ENCODE measurements at regions not wholly inside any gene's neighbourhood (a gene's known extent, or its start where the extent isn't known, plus 50 kb on each side); places are given as distances from the start of the nearest gene placed in this dataset.

- no peak for TF ChIP-seq CTCF (IDR thresholded peaks at IDR 0.05)
- TF ChIP-seq RXRA (IDR thresholded peaks at IDR 0.05; ENCODE audit: borderline replicate concordance, low read depth), result no peak
- no peak for TF ChIP-seq ELF1 (IDR thresholded peaks at IDR 0.05)
- no peak for TF ChIP-seq TCF12 (IDR thresholded peaks at IDR 0.05)
- TF ChIP-seq REST (IDR thresholded peaks at IDR 0.05; ENCODE audit: low read depth, low read length), result no peak
- no peak for TF ChIP-seq MXI1 (IDR thresholded peaks at IDR 0.05; ENCODE audit: low read depth, low read length)
- TF ChIP-seq USF2 (IDR thresholded peaks at IDR 0.05; ENCODE audit: borderline replicate concordance, low read depth, low read length), result no peak
- no peak for TF ChIP-seq PBX3 (IDR thresholded peaks at IDR 0.05)
Measured at GRCh38 chr2:106323337-106324013, 129.4 kb upstream of the UXS1 start (continued).

- no peaks in the 10 kb centered on the region for H3K9me2 ChIP-seq
Measured at GRCh38 chr2:106322281-106322680, 128.2 kb upstream of the UXS1 start.

More at GRCh38 chr2:106322281-106322680, 128.2 kb upstream of the UXS1 start:
- Histone ChIP-seq H3K27me3 (ENCODE audit: insufficient read depth) (no peaks in the 10 kb centered on the region), H3F3A (replicated peaks; ENCODE audit: insufficient read depth) (no peaks in the 10 kb centered on the region), H3K4me3 (ENCODE audit: low read depth in 2 of 2, low read length in 1 of 2) (no peak overlapping the region), H3K4me2 (no peak overlapping the region), H3K36me3 (replicated peaks in 1 of 2; ENCODE audit: control insufficient read depth in 1 of 2, insufficient read depth in 2 of 2, low read length in 1 of 2) (no peaks in the 10 kb centered on the region), H3K79me2 (ENCODE audit: insufficient read depth) (no peaks in the 10 kb centered on the region), H3K9ac (no peak overlapping the region), H4K20me1 (ENCODE audit: insufficient read depth) (no peaks in the 10 kb centered on the region), H3K9me3 (no peaks in the 10 kb centered on the region), H2AFZ (ENCODE audit: low read depth) (no peak overlapping the region), H3K27ac (ENCODE audit: low read depth in 2 of 2, low read length in 1 of 2) (no peak overlapping the region), H3K4me1 (ENCODE audit: control insufficient read depth in 1 of 2, insufficient read depth in 2 of 2, low read depth in 1 of 2, low read length in 1 of 2) (no peaks in the 10 kb centered on the region)
- no peak for DNase-seq
- TF ChIP-seq ELF1 (IDR thresholded peaks at IDR 0.05), result no peak
- TF ChIP-seq RCOR1 (IDR thresholded peaks at IDR 0.05; ENCODE audit: low read length), result no peak
- TF ChIP-seq TAF1 (IDR thresholded peaks at IDR 0.05; ENCODE audit: borderline replicate concordance, low read depth, low read length), result no peak
- no peak for TF ChIP-seq NFIC (IDR thresholded peaks at IDR 0.05; ENCODE audit: borderline replicate concordance)
- no peak for TF ChIP-seq EP300 (IDR thresholded peaks at IDR 0.05; ENCODE audit: borderline replicate concordance in 1 of 2, low read depth in 1 of 2, low read length in 1 of 2)
- TF ChIP-seq USF2 (IDR thresholded peaks at IDR 0.05; ENCODE audit: borderline replicate concordance, low read depth, low read length), result no peak
- no peak for TF ChIP-seq RXRA (IDR thresholded peaks at IDR 0.05; ENCODE audit: borderline replicate concordance, low read depth)
- TF ChIP-seq GABPA (IDR thresholded peaks at IDR 0.05; ENCODE audit: low read depth), result no peak
- no peak for TF ChIP-seq TEAD4 (IDR thresholded peaks at IDR 0.05; ENCODE audit: borderline replicate concordance, insufficient read depth)
- no peak for TF ChIP-seq POLR2AphosphoS5 (IDR thresholded peaks at IDR 0.05; ENCODE audit: low read depth, low read length)
- TF ChIP-seq ZBTB33 (IDR thresholded peaks at IDR 0.05; ENCODE audit: borderline replicate concordance, low read depth), result no peak
- TF ChIP-seq RAD21 (IDR thresholded peaks at IDR 0.05; ENCODE audit: low read length), result no peak
- no peak for TF ChIP-seq SIN3A (IDR thresholded peaks at IDR 0.05; ENCODE audit: borderline replicate concordance, low read depth, low read length)
- no peak for TF ChIP-seq MEF2A (IDR thresholded peaks at IDR 0.05; ENCODE audit: borderline replicate concordance, low read depth)
- 62% methylated on average over 5 of the region's 5 CpGs for WGBS (ENCODE audit: low lambda C conversion rate)
- ChIA-PET CTCF (interaction anchor here (1.8 kb wide), 1 partner anchor 20 kb away, joined by 4 read pairs; no protein-coding TSS in a partner anchor), POLR2A (no interaction called here)

All from SK-N-SH (cell line).